T-cell (primary cell): ENCODE measurements at regions not wholly inside any gene's neighbourhood (a gene's known extent, or its start where the extent isn't known, plus 50 kb on each side); places are given as distances from the start of the nearest gene placed in this dataset.
"Not testable (repeated sequence)": the region's sequence is repeated elsewhere in the genome, so short reads cannot be mapped to it uniquely, and the experiment has no call there.

Experiments
- ATAC-seq, 4 experiments: fragments of 200-7000 bp in 3 of 4; fragments of 150-1000 bp in 1 of 4; cut with Tn5 transposase; replicated peaks in 1 of 4; 1 replicate in 3 of 4; 2 replicates in 1 of 4; pipeline ENCODE4 v1.10.0; 2021; ENCODE audit warnings: moderate library complexity in 3 of 4, mild to moderate bottlenecking in 2 of 4, moderate number of reproducible peaks in 1 of 4
- CTCF ChIA-PET, 2 donors: fragments of 300-600 bp; sonication (Branson Sonifier 250); formaldehyde crosslinking; loops; one replicate each; lab custom pipeline; 2022; ENCODE audit warnings: antibody characterized with exemption in 2 of 2; lab: Charles Lee
- POLR2A ChIA-PET, 2 donors: fragments of 300-600 bp; sonication (Branson Sonifier 250); formaldehyde crosslinking; loops; one replicate each; lab custom pipeline; 2022; ENCODE audit warnings: antibody characterized with exemption in 2 of 2; lab: Charles Lee
- DNase-seq, 35 experiments: peaks; one replicate each; pipeline versions ENCODE4 v3.0.0 to v3.0.0-alpha.2; 2013 to 2023
- H3K27ac ChIP-seq: one replicate; pipeline ENCODE4 v1.5.1; 2013; ENCODE audit warnings: low read length
- H3K27me3 ChIP-seq, 2 experiments: replicated peaks in 1 of 2; 1 replicate in 1 of 2; 2 replicates in 1 of 2; pipeline versions ENCODE4 v1.6.1 to v1.7.0; 2013; ENCODE audit warnings: low read length in 1 of 2, mixed read lengths in 1 of 2; ENCODE audit not compliant: control insufficient read depth in 2 of 2, insufficient read depth in 2 of 2; ENCODE audit errors: extremely low read depth in 1 of 2
- H3K36me3 ChIP-seq, 2 donors: 1 replicate in 1 of 2; 2 replicates in 1 of 2; pipeline versions ENCODE4 v1.6.1 to v1.7.0; 2013; ENCODE audit warnings: low read length in 1 of 2; ENCODE audit not compliant: control insufficient read depth in 2 of 2, insufficient read depth in 1 of 2; ENCODE audit errors: extremely low read depth in 1 of 2
- H3K4me1 ChIP-seq, 2 experiments: 1 replicate in 1 of 2; 2 replicates in 1 of 2; pipeline versions ENCODE4 v1.6.1 to v1.7.0; 2013; ENCODE audit warnings: low read length in 2 of 2, mixed read lengths in 1 of 2; ENCODE audit not compliant: insufficient read depth in 2 of 2, control insufficient read depth in 1 of 2; ENCODE audit errors: extremely low read depth in 1 of 2
- H3K4me3 ChIP-seq, 2 donors: 1 replicate in 1 of 2; 2 replicates in 1 of 2; pipeline versions ENCODE4 v1.5.1 to v1.7.0; 2013; ENCODE audit warnings: mild to moderate bottlenecking in 2 of 2, low read length in 1 of 2, moderate library complexity in 1 of 2; ENCODE audit not compliant: control insufficient read depth in 1 of 2; ENCODE audit errors: extremely low read depth in 1 of 2
- H3K9me3 ChIP-seq: 2 replicates; pipeline ENCODE4 v1.7.0; 2013
- H3K27ac Mint-ChIP-seq, 2 donors: one replicate each; pipeline ENCODE4 v1.8.0; 2020 to 2021; ENCODE audit warnings: mild to moderate bottlenecking in 2 of 2, mixed read lengths in 2 of 2
- H3K27me3 Mint-ChIP-seq, 2 donors: one replicate each; pipeline ENCODE4 v1.8.0; 2021 to 2022; ENCODE audit warnings: mixed read lengths in 2 of 2
- H3K36me3 Mint-ChIP-seq: one replicate; pipeline ENCODE4 v1.8.0; 2021; ENCODE audit warnings: mixed read lengths
- H3K4me1 Mint-ChIP-seq, 3 donors: one replicate each; pipeline ENCODE4 v1.8.0; 2020 to 2022; ENCODE audit warnings: mixed read lengths in 3 of 3, mild to moderate bottlenecking in 1 of 3
- H3K4me3 Mint-ChIP-seq, 3 donors: one replicate each; pipeline ENCODE4 v1.8.0; 2020 to 2022; ENCODE audit warnings: mild to moderate bottlenecking in 3 of 3, mixed read lengths in 3 of 3, moderate library complexity in 3 of 3
- H3K9me3 Mint-ChIP-seq, 3 donors: one replicate each; pipeline ENCODE4 v1.8.0; 2020 to 2022; ENCODE audit warnings: mixed read lengths in 3 of 3
- whole genome bisulfite sequencing: methylation state at CpG from one replicate; pipeline ENCODE4 v1.1.5; 2013; ENCODE audit warnings: missing lambda C conversion rate; ENCODE audit not compliant: insufficient coverage; 5-methylcytosine and 5-hydroxymethylcytosine counted together

- no peak overlapping the region for H3K27ac ChIP-seq
- Mint-ChIP-seq H3K36me3 (no peaks in the 10 kb centered on the region), H3K27ac (no peak overlapping the region), H3K4me3 (no peak overlapping the region), H3K27me3 (no peaks in the 10 kb centered on the region), H3K4me1 (no peaks in the 10 kb centered on the region), H3K9me3 (peaks cover 0 to 17% (median 3%) of the 10 kb centered on the region in 3 donors)
- ATAC-seq (no peak), DNase-seq (no peak)
- no peaks in the 10 kb centered on the region for H3K36me3 ChIP-seq
- H3K4me1 ChIP-seq: no peaks in the 10 kb centered on the region
- no peak overlapping the region for H3K4me3 ChIP-seq
- no peaks in the 10 kb centered on the region for H3K9me3 ChIP-seq
- ChIA-PET CTCF (no interaction called here), POLR2A (no interaction called here)
- H3K27me3 ChIP-seq: no peaks in the 10 kb centered on the region
- 50% methylated on average over 1 of the region's 3 CpGs for WGBS
Observed at GRCh38 chr7:80028717-80029116, 105.9 kb upstream of the GNAI1 start.

GRCh38 chr7:80027611-80028173 lies 106.9 kb upstream of the GNAI1 start:
- no peaks in the 10 kb centered on the region for H3K4me1 Mint-ChIP-seq
- H3K9me3 ChIP-seq: no peaks in the 10 kb centered on the region
- ATAC-seq (no peak), DNase-seq (no peak)
- H3K9me3 Mint-ChIP-seq: peaks cover 5 to 20% (median 8%) of the 10 kb centered on the region in 3 donors
- no peaks in the 10 kb centered on the region for H3K27me3 Mint-ChIP-seq
- no peak overlapping the region for H3K27ac Mint-ChIP-seq
- H3K4me3 Mint-ChIP-seq: no peak overlapping the region
- no peaks in the 10 kb centered on the region for H3K4me1 ChIP-seq
- WGBS: 100% methylated on average over 1 of the region's 4 CpGs
- H3K36me3 ChIP-seq: no peaks in the 10 kb centered on the region
- ChIA-PET CTCF (interaction anchor here in 1 of 2 donors (0.9 kb wide), 1 partner anchor 576 kb away, joined by 3 read pairs; no protein-coding TSS in a partner anchor), POLR2A (no interaction called here)
- H3K27me3 ChIP-seq: no peaks in the 10 kb centered on the region
- no peak overlapping the region for H3K27ac ChIP-seq
- H3K4me3 ChIP-seq: no peak overlapping the region
- H3K36me3 Mint-ChIP-seq: no peaks in the 10 kb centered on the region

DNA sequence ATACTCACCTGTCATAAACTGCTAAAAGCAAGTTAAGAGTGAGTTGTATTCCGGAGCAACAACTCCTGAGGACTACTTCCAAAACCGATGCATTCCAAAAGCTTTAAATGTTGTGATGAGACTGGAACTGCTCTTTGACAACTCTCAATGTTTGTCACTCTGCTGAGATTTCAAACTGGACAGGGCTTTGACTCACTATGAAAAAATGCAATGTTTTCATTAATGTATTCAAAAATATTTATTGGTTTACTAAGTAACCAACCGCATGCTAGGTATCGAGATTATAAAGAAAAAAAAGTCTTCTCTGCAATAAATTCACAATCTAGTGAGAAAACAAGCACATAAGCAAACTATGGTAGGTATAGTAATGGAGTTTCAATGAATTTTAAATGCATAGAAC lies 107.9 kb upstream of the GNAI1 start:
- 100% methylated on average over 2 of the region's 4 CpGs for WGBS
- no peaks in the 10 kb centered on the region for H3K36me3 ChIP-seq
- H3K9me3 ChIP-seq: no peaks in the 10 kb centered on the region
- no peak overlapping the region for H3K27ac Mint-ChIP-seq
- H3K4me1 Mint-ChIP-seq: no peaks in the 10 kb centered on the region
- H3K36me3 Mint-ChIP-seq: no peaks in the 10 kb centered on the region
- no peak for ATAC-seq
- no peak overlapping the region for H3K27ac ChIP-seq
- ChIA-PET POLR2A (no interaction called here), CTCF (interaction anchor here in 1 of 2 donors (0.9 kb wide), 1 partner anchor 575 kb away, joined by 3 read pairs; no protein-coding TSS in a partner anchor)
- no peak overlapping the region for H3K4me3 Mint-ChIP-seq
- DNase-seq: no peak
- no peaks in the 10 kb centered on the region for H3K4me1 ChIP-seq
- H3K27me3 Mint-ChIP-seq: peaks cover 0 to 3% of the 10 kb centered on the region in 2 donors
- H3K4me3 ChIP-seq: no peak overlapping the region
- H3K27me3 ChIP-seq: no peaks in the 10 kb centered on the region
- peaks cover 7 to 25% (median 10%) of the 10 kb centered on the region in 3 donors for H3K9me3 Mint-ChIP-seq

DNA sequence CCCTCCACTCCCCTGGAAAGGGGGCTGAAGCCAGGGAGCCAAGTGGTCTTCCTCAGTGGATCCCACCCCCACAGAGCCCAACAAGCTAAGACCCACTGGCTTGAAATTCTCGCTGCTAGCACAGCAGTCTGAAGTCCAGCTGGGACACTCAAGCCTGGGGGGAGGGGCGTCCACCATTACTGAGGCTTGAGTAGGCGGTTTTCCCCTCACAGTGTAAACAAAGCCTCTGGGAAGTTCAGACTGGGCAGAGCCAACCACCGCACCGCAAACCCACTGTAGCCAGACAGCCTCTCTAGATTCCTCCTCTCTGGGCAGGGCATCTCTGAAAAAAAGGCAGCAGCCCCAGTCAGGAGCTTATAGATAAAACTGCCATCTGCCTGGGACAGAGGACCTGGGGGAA lies 114.4 kb upstream of the GNAI1 start:
- WGBS: 83% methylated on average over 2 of the region's 5 CpGs
- ATAC-seq, H3K27me3 Mint-ChIP-seq, H3K27ac Mint-ChIP-seq, H3K4me3 ChIP-seq, H3K27me3 ChIP-seq, POLR2A ChIA-PET, H3K27ac ChIP-seq, H3K4me3 Mint-ChIP-seq, H3K9me3 ChIP-seq, H3K36me3 ChIP-seq, H3K36me3 Mint-ChIP-seq, H3K4me1 ChIP-seq, H3K4me1 Mint-ChIP-seq, DNase-seq: not testable (repeated sequence)
- CTCF ChIA-PET: interaction anchor here in 1 of 2 donors (0.7 kb wide), 1 partner anchor 25 kb away, joined by 3 read pairs; no protein-coding TSS in a partner anchor
- H3K9me3 Mint-ChIP-seq: peaks cover 10 to 18% (median 10%) of the 10 kb centered on the region in 3 donors

DNA sequence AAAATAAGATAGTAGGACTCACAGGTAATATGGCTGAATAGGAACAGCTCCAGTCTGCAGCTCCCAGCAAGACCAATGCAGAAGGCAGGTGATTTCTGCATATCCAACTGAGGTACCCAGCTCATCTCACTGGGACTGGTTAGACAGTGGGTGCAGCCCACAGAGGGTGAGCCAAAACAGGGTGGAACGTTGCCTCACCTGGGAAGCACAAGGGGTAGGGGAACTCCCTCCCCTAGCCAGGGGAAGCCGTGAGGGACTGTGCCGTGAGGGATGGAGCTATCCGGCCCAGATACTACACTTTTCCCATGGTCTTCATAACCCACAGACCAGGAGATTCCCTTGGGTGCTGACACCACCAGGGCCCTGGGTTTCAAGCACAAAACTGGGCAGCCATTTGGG lies 114.8 kb upstream of the GNAI1 start:
- H3K27ac Mint-ChIP-seq, H3K27ac ChIP-seq, H3K4me3 ChIP-seq, H3K4me3 Mint-ChIP-seq, H3K4me1 ChIP-seq, H3K36me3 ChIP-seq, H3K9me3 ChIP-seq, POLR2A ChIA-PET, H3K36me3 Mint-ChIP-seq, DNase-seq, H3K27me3 ChIP-seq, H3K4me1 Mint-ChIP-seq, H3K27me3 Mint-ChIP-seq, ATAC-seq: not testable (repeated sequence)
- CTCF ChIA-PET: interaction anchor here in 1 of 2 donors (0.7 kb wide), 1 partner anchor 25 kb away, joined by 3 read pairs; no protein-coding TSS in a partner anchor
- WGBS: 56% methylated on average over 3 of the region's 4 CpGs
- peaks cover 10 to 14% (median 10%) of the 10 kb centered on the region in 3 donors for H3K9me3 Mint-ChIP-seq

GRCh38 chr7:80018941-80019808 lies 115.5 kb upstream of the GNAI1 start:
- H3K4me3 Mint-ChIP-seq: no peak overlapping the region

More at GRCh38 chr7:80018941-80019808, 115.5 kb upstream of the GNAI1 start:
- peak in 3 of 4 experiments; percentile 36 to 82 (median 37) for ATAC-seq
- no peaks in the 10 kb centered on the region for H3K27me3 ChIP-seq
- CTCF ChIA-PET: interaction anchor here in 1 of 2 donors (0.6 to 1.0 kb wide), 3 partner anchors 27 to 1999 kb away, joined by 3 read pairs; no protein-coding TSS in a partner anchor
- Mint-ChIP-seq H3K27ac (no peak overlapping the region), H3K36me3 (no peaks in the 10 kb centered on the region), H3K9me3 (peaks cover 10 to 13% (median 10%) of the 10 kb centered on the region in 3 donors), H3K4me1 (no peaks in the 10 kb centered on the region), H3K27me3 (peaks cover 0 to 3% of the 10 kb centered on the region in 2 donors)
- H3K4me1 ChIP-seq: no peaks in the 10 kb centered on the region
- 0% methylated on average over 2 of the region's 9 CpGs for WGBS
- H3K4me3 ChIP-seq: no peak overlapping the region
- H3K9me3 ChIP-seq: no peaks in the 10 kb centered on the region
- H3K36me3 ChIP-seq: no peaks in the 10 kb centered on the region
- peak in 27 of 35 experiments; percentile 1 to 68 (median 10) for DNase-seq
- no peak overlapping the region for H3K27ac ChIP-seq
- POLR2A ChIA-PET: no interaction called here
